GM12878 (cell line): ENCODE measurements at regions not wholly inside any gene's neighbourhood (a gene's known extent, or its start where the extent isn't known, plus 50 kb on each side); places are given as distances from the start of the nearest gene placed in this dataset.

Experiments
- ATAC-seq: fragments of 200-7000 bp; cut with Tn5 transposase; 3 replicates; pipeline ENCODE4 v1.9.1; 2020; ENCODE audit warnings: mild to moderate bottlenecking, moderate library complexity
- BruUV-seq: library from RNA; stranded (reverse); fragments of 400-500 nt; replicated peaks from 2 replicates; lab custom pipeline; 2021; lab: Mats Ljungman, UMichigan
- CTCF ChIA-PET: fragments of 300-600 bp; sonication (Branson Sonifier 250); formaldehyde crosslinking; extraction: SDS; loops from one replicate; lab custom pipeline; 2021; ENCODE audit warnings: inconsistent platforms; lab: Yijun Ruan, JAX
- POLR2A ChIA-PET: fragments of 350-600 bp; formaldehyde crosslinking; extraction: SDS; loops from one replicate; lab custom pipeline; 2021; ENCODE audit warnings: inconsistent platforms; lab: Charles Lee
- RAD21 ChIA-PET: fragments of 300-600 bp; sonication (Branson Sonifier 250); formaldehyde crosslinking; loops from one replicate; lab custom pipeline; 2023; ENCODE audit warnings: antibody characterized with exemption; ENCODE audit not compliant: unreplicated experiment; lab: Charles Lee
- SMC1A ChIA-PET: fragments of 300-600 bp; sonication (Branson Sonifier 250); formaldehyde crosslinking; loops from one replicate; lab custom pipeline; 2023; ENCODE audit not compliant: unreplicated experiment, uncharacterized antibody; lab: Charles Lee
- DNase-seq: peaks from one replicate; pipeline ENCODE4 v3.0.0-alpha.2; 2011; ENCODE audit warnings: low read depth, low spot score
- FAIRE-seq: peaks from 3 replicates; lab custom pipeline; 2011; peaks lifted over from hg19 to GRCh38; lab: Jason Lieb, UNC
- H2AFZ ChIP-seq: 2 replicates; pipeline ENCODE4 v1.6.0; 2011; ENCODE audit warnings: low read depth, low read length, control low read depth; ENCODE audit not compliant: control insufficient read depth
- H3K27ac ChIP-seq: 2 replicates; pipeline ENCODE4 v1.5.1; 2011; ENCODE audit warnings: control low read depth; ENCODE audit not compliant: control insufficient read depth, insufficient read depth
- H3K27me3 ChIP-seq, 2 experiments: replicated peaks in 1 of 2; 2 replicates each; pipeline versions ENCODE4 v1.6.0 to v1.6.1; 2011; ENCODE audit warnings: low read length in 1 of 2; ENCODE audit not compliant: control insufficient read depth in 2 of 2, insufficient read depth in 2 of 2
- H3K36me3 ChIP-seq, 2 experiments: 2 replicates each; pipeline ENCODE4 v1.5.1; 2011; ENCODE audit warnings: low read length in 1 of 2; ENCODE audit not compliant: control insufficient read depth in 2 of 2, insufficient read depth in 2 of 2
- H3K4me1 ChIP-seq: 2 replicates; pipeline ENCODE4 v1.6.1; 2011; ENCODE audit warnings: mild to moderate bottlenecking, low read length, moderate library complexity, mixed read lengths; ENCODE audit not compliant: control insufficient read depth, insufficient read depth
- H3K4me2 ChIP-seq: 2 replicates; pipeline ENCODE4 v1.6.0; 2011; ENCODE audit warnings: control low read depth; ENCODE audit not compliant: control insufficient read depth, insufficient read depth
- H3K4me3 ChIP-seq: fragments of 200-600 bp; sonication (generic); 2 replicates; pipeline ENCODE4 v1.5.1; 2016
- H3K79me2 ChIP-seq: 2 replicates; pipeline ENCODE4 v1.6.0; 2011; ENCODE audit warnings: low read length; ENCODE audit not compliant: control insufficient read depth, insufficient read depth
- H3K9ac ChIP-seq: 2 replicates; pipeline ENCODE4 v1.8.0; 2011; ENCODE audit warnings: low read length, control low read depth, mixed read lengths; ENCODE audit not compliant: control insufficient read depth, insufficient read depth
- H3K9me3 ChIP-seq: replicated peaks from 3 replicates; pipeline ENCODE4 v1.5.1; 2011; ENCODE audit warnings: mild to moderate bottlenecking, low read length; ENCODE audit not compliant: control insufficient read depth, insufficient read depth
- H4K20me1 ChIP-seq: 2 replicates; pipeline ENCODE4 v1.6.0; 2011; ENCODE audit not compliant: control insufficient read depth, insufficient read depth
- ATF2 ChIP-seq: IDR thresholded peaks from 2 replicates; pipeline ENCODE4 v1.6.1; 2012; ENCODE audit warnings: low read length, inconsistent platforms
- CBX3 ChIP-seq: fragments of 200-600 bp; sonication (generic); IDR thresholded peaks from 2 replicates; pipeline ENCODE4 v1.6.1; 2016; ENCODE audit warnings: low read depth, borderline replicate concordance
- JUNB ChIP-seq: IDR thresholded peaks from 2 replicates; pipeline ENCODE4 v1.6.1; 2016; ENCODE audit warnings: antibody characterized with exemption, mild to moderate bottlenecking
- MYC ChIP-seq: IDR thresholded peaks from 2 replicates; pipeline ENCODE4 v1.6.1; 2011; ENCODE audit warnings: mild to moderate bottlenecking, low read length, moderate library complexity, inconsistent platforms; ENCODE audit not compliant: insufficient read depth, insufficient replicate concordance, insufficient read length, severe bottlenecking
- PAX5 ChIP-seq: IDR thresholded peaks from 2 replicates; pipeline ENCODE4 v1.6.1; 2011; ENCODE audit warnings: low read depth, low read length, borderline replicate concordance
- RAD21 ChIP-seq: IDR thresholded peaks from 2 replicates; pipeline ENCODE4 v1.6.1; 2011; ENCODE audit warnings: mild to moderate bottlenecking, low read depth, low read length, moderate library complexity; ENCODE audit not compliant: insufficient read depth
- SIX5 ChIP-seq: IDR thresholded peaks from 2 replicates; pipeline ENCODE4 v1.6.1; 2011; ENCODE audit warnings: mild to moderate bottlenecking, low read depth, low read length, moderate library complexity; ENCODE audit not compliant: severe bottlenecking
- SMAD1 ChIP-seq: fragments of 450-650 bp; IDR thresholded peaks from 2 replicates; pipeline ENCODE4 v1.6.1; 2018; ENCODE audit warnings: mild to moderate bottlenecking, low read depth; ENCODE audit not compliant: partially characterized antibody
- SMC3 ChIP-seq: IDR thresholded peaks from 2 replicates; pipeline ENCODE4 v1.6.1; 2011; ENCODE audit warnings: low read length, improper control_type of control experiment, borderline replicate concordance
- TARDBP ChIP-seq: IDR thresholded peaks from 2 replicates; pipeline ENCODE4 v1.6.1; 2016; ENCODE audit warnings: borderline replicate concordance
- YBX1 ChIP-seq: fragments of 450-650 bp; IDR thresholded peaks from 2 replicates; pipeline ENCODE4 v1.6.1; 2016; ENCODE audit warnings: antibody characterized with exemption
- ZNF384 ChIP-seq: IDR thresholded peaks from 2 replicates; pipeline ENCODE4 v1.6.1; 2012; ENCODE audit warnings: low read depth, mild to moderate bottlenecking, low read length, improper control_type of control experiment, borderline replicate concordance
- WGBS: methylation state at CpG from one replicate; pipeline ENCODE4 v1.1.6; 2016; ENCODE audit warnings: low lambda C conversion rate; ENCODE audit not compliant: insufficient replicate concordance, insufficient coverage; ENCODE audit errors: missing lambda C conversion rate; 5-methylcytosine and 5-hydroxymethylcytosine counted together
- in situ Hi-C: fragments of 300-500 bp; cut with MboI; formaldehyde crosslinking; loops from 9 replicates; pipeline ENCODE4 v1.14.3; 2018; ENCODE audit warnings: mixed read lengths
- intact Hi-C: fragments of 100-400 bp; cut with micrococcal nuclease; formaldehyde crosslinking; loops from one replicate; pipeline ENCODE4 v1.14.2; 2022; ENCODE audit not compliant: unreplicated experiment
- TF ChIP-seq, protein P1 (sequence below): fragments of 450-650 bp; IDR thresholded peaks from 2 replicates; pipeline ENCODE4 v1.6.1; 2018; ENCODE audit warnings: mild to moderate bottlenecking, low read depth, moderate library complexity; ENCODE audit not compliant: partially characterized antibody

GRCh38 chr10:33704214-33704830 lies 369.9 kb upstream of the NRP1 start:
- SMC1A ChIA-PET = interaction anchor here (0.9 to 2.5 kb wide), 11 partner anchors 8 to 373 kb away, joined by 3 to 11 read pairs (median 5); no protein-coding TSS in a partner anchor
- BruUV-seq = no TSS peak
- H3K4me1 ChIP-seq = no peaks in the 10 kb centered on the region
- no peak overlapping the region for H3K27ac ChIP-seq
- TF ChIP-seq ZNF384 = no peak
- no peak for TF ChIP-seq SIX5
- no peak for TF ChIP-seq ATF2
- TF ChIP-seq SMAD1 = no peak
- no peak for TF ChIP-seq SMC3
- no peak for TF ChIP-seq RAD21
- no peak for TF ChIP-seq TARDBP
- no peak for TF ChIP-seq PAX5
- TF ChIP-seq YBX1 = no peak
- TF ChIP-seq CBX3 = no peak
- TF ChIP-seq MYC = no peak
- TF ChIP-seq, protein P1, sequence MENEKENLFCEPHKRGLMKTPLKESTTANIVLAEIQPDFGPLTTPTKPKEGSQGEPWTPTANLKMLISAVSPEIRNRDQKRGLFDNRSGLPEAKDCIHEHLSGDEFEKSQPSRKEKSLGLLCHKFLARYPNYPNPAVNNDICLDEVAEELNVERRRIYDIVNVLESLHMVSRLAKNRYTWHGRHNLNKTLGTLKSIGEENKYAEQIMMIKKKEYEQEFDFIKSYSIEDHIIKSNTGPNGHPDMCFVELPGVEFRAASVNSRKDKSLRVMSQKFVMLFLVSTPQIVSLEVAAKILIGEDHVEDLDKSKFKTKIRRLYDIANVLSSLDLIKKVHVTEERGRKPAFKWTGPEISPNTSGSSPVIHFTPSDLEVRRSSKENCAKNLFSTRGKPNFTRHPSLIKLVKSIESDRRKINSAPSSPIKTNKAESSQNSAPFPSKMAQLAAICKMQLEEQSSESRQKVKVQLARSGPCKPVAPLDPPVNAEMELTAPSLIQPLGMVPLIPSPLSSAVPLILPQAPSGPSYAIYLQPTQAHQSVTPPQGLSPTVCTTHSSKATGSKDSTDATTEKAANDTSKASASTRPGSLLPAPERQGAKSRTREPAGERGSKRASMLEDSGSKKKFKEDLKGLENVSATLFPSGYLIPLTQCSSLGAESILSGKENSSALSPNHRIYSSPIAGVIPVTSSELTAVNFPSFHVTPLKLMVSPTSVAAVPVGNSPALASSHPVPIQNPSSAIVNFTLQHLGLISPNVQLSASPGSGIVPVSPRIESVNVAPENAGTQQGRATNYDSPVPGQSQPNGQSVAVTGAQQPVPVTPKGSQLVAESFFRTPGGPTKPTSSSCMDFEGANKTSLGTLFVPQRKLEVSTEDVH = no peak
- TF ChIP-seq JUNB = no peak
- TF ChIP-seq, all 136 proteins: peak for 0
- no peaks in the 10 kb centered on the region for H4K20me1 ChIP-seq
- CTCF ChIA-PET = interaction anchor here (0.8 to 1.6 kb wide), 3 partner anchors 10 to 22 kb away, joined by 3 to 5 read pairs (median 3); no protein-coding TSS in a partner anchor
- H3K4me2 ChIP-seq = no peak overlapping the region
- no peak overlapping the region for H2AFZ ChIP-seq
- H3K9ac ChIP-seq = no peak overlapping the region
- FAIRE-seq = no peak
- DNase-seq = no peak
- POLR2A ChIA-PET = interaction anchor here (0.7 to 0.8 kb wide), 2 partner anchors 8 to 72 kb away, joined by 3 read pairs; no protein-coding TSS in a partner anchor
- no peaks in the 10 kb centered on the region for H3K36me3 ChIP-seq
- H3K79me2 ChIP-seq = no peaks in the 10 kb centered on the region
- H3K4me3 ChIP-seq = no peak overlapping the region
- RAD21 ChIA-PET = interaction anchor here (0.8 to 3.1 kb wide), 2 partner anchors 31 to 40 kb away, joined by 3 to 11 read pairs; no protein-coding TSS in a partner anchor
- intact Hi-C loops = no loop called here
- H3K27me3 ChIP-seq = no peaks in the 10 kb centered on the region
- in situ Hi-C loops = no loop called here
- peaks cover 1% of the 10 kb centered on the region; the same call in 1 of the 3 replicates for H3K9me3 ChIP-seq
- ATAC-seq = peak; percentile 16; the same call in 2 of the 3 replicates
- 24% methylated on average over 4 of the region's 4 CpGs for WGBS
